Activated T-helper 2 cell treated with anti-CD3 and anti-CD28 coated beads, Interferon-gamma antibody, Interleukin-2, Interleukin-4, amounts not matched to agents 10 μg/mL and 5 μg/mL and 100 μg/mL, durations not matched to agents 14 hours and 24 hours and 36 hours (primary cell): ENCODE measurements at regions not wholly inside any gene's neighbourhood (a gene's known extent, or its start where the extent isn't known, plus 50 kb on each side); places are given as distances from the start of the nearest gene placed in this dataset.

Source experiments
- DNase-seq: peaks from one replicate; pipeline ENCODE4 v3.0.0; 2021; ENCODE audit warnings: low spot score
- H3K27ac Mint-ChIP-seq: one replicate; pipeline ENCODE4 v1.8.0; 2021; ENCODE audit warnings: mixed read lengths
- H3K27me3 Mint-ChIP-seq: one replicate; pipeline ENCODE4 v1.8.0; 2021; ENCODE audit warnings: low read depth, mixed read lengths
- H3K36me3 Mint-ChIP-seq: one replicate; pipeline ENCODE4 v1.8.0; 2021; ENCODE audit warnings: low read depth, mixed read lengths
- H3K4me1 Mint-ChIP-seq: one replicate; pipeline ENCODE4 v1.8.0; 2021; ENCODE audit warnings: low read depth, mixed read lengths
- H3K4me3 Mint-ChIP-seq: one replicate; pipeline ENCODE4 v1.8.0; 2021; ENCODE audit warnings: low read depth, mild to moderate bottlenecking, moderate library complexity, mixed read lengths
- H3K9me3 Mint-ChIP-seq: one replicate; pipeline ENCODE4 v1.8.0; 2021; ENCODE audit warnings: mixed read lengths
- intact Hi-C: fragments of 100-400 bp; cut with micrococcal nuclease; formaldehyde crosslinking; loops from one replicate; pipeline ENCODE4 v1.15.1; 2023

DNA sequence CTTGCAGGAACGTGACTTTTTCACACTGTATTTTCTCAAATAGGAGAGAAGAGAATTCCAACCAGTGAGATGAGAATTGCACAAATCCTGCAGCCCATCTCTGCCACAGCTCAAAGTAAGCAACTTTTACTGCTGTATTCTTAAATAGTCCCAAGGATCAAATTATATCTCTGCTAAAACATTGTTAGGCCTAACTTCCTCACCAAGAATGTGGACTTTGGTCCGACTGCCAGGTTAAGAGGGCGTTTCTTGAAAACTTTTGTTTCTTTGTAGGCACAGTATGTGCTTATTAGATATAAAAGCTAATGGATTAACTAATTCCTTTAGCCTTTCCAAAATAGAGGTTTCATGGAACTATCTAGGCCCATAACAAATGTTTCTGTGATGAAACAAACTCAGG lies 61.4 kb upstream of the IFNG-AS1 start:
- no peak overlapping the region for H3K4me3 Mint-ChIP-seq
- DNase-seq: no peak
- H3K36me3 Mint-ChIP-seq: no peaks in the 10 kb centered on the region
- no peak overlapping the region for H3K27ac Mint-ChIP-seq
- H3K9me3 Mint-ChIP-seq: no peaks in the 10 kb centered on the region
- H3K4me1 Mint-ChIP-seq: peaks cover 9% of the 10 kb centered on the region
- peaks cover 11% of the 10 kb centered on the region for H3K27me3 Mint-ChIP-seq
- intact Hi-C loops: no loop called here

GRCh38 chr12:67928621-67929383 lies 60.4 kb upstream of the IFNG-AS1 start:
- no peaks in the 10 kb centered on the region for H3K36me3 Mint-ChIP-seq
- H3K4me3 Mint-ChIP-seq: no peak overlapping the region
- H3K27ac Mint-ChIP-seq: no peak overlapping the region

DNA sequence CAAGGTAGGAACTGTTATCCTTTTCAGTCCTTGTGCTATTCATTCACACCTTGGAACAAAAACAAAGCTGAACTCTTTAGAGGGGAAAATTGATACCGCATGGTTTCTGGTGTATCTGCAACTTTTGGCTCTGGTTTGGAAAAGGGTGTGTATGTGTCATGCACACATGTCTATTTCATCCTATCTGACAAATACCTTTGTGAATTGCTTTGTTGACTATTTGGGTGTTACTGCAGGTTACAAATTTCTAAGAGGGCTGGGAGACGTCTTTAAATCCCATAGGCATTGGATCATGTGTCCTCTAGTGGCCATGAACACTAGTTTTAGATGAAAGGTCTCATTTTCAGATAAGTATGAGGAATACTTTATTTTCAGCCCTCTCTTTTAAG lies 59.9 kb upstream of the IFNG-AS1 start:
- intact Hi-C loops: no loop called here

More at GRCh38 chr12:67928621-67929383, 60.4 kb upstream of the IFNG-AS1 start:
- Mint-ChIP-seq H3K9me3 (no peaks in the 10 kb centered on the region), H3K4me1 (peaks cover 9% of the 10 kb centered on the region), H3K27me3 (peaks cover 8% of the 10 kb centered on the region)
- no peak for DNase-seq
- intact Hi-C loops: no loop called here

GRCh38 chr12:67937822-67938221 lies 51.4 kb upstream of the IFNG-AS1 start:
- no peak for DNase-seq
- Mint-ChIP-seq H3K4me3 (no peak overlapping the region), H3K36me3 (no peaks in the 10 kb centered on the region), H3K27ac (no peak overlapping the region), H3K9me3 (no peaks in the 10 kb centered on the region), H3K27me3 (peaks cover 4% of the 10 kb centered on the region), H3K4me1 (no peaks in the 10 kb centered on the region)
- intact Hi-C loops: no loop called here

More for the DNA sequence above, 59.9 kb upstream of the IFNG-AS1 start:
- DNase-seq: no peak
- H3K4me3 Mint-ChIP-seq: no peak overlapping the region
- H3K27ac Mint-ChIP-seq: no peak overlapping the region
- no peaks in the 10 kb centered on the region for H3K9me3 Mint-ChIP-seq
- no peaks in the 10 kb centered on the region for H3K36me3 Mint-ChIP-seq
- peaks cover 5% of the 10 kb centered on the region for H3K27me3 Mint-ChIP-seq
- peaks cover 9% of the 10 kb centered on the region for H3K4me1 Mint-ChIP-seq
